ENCODE measurements at regions not wholly inside any gene's neighbourhood (a gene's known extent, or its start where the extent isn't known, plus 50 kb on each side); places are given as distances from the start of the nearest gene placed in this dataset.

DNA sequence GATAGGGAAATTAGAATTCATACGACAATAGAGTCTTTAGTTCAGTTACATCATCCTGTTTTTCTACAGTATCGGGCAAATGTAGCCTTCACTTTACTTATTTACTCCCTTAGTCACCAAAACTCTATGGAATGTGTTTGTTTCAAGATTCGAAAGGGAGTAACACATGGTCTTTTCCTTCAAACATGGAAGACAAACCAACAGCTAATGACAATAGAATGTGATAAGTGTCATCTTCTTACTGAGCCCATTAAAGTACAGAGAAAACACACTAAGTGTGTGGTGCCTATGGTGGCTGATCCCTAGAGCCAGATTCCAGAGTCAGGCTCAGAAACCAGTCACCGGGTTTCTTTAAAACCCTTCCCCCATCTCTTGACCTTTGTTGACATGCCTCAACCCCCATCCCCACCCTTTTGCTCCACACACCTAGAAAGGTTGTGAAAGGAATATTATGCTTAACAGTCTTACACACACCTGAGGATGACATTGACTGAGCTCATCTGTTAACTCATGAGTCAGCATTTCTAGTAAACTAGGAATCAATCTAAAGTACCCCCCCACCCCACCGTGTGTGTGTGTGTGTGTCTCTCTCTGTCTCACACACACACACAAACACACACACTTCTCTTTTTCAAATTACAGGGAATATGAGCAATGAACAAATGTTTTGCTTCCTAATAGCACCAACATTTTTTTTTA lies 549.6 kb upstream of the CCDC54 start:
- WGBS = 66% methylated on average over 5 of the region's 5 CpGs
- Histone ChIP-seq H3K9ac (ENCODE audit: low read depth in 1 of 2, low read length in 2 of 2) (no peak overlapping the region), H3K4me3 (ENCODE audit: low read depth in 1 of 3, low read length in 3 of 3) (no peak overlapping the region), H3K9me3 (ENCODE audit: control insufficient read depth in 4 of 4, low read length in 3 of 4) (peaks cover 0 to 4% (median 3%) of the 10 kb centered on the region in 4 donors), H3K27ac (ENCODE audit: low read depth in 1 of 2, low read length in 2 of 2) (no peak overlapping the region), H3K27me3 (ENCODE audit: control insufficient read depth in 4 of 4, insufficient read depth in 4 of 4, low read length in 3 of 4) (no peaks in the 10 kb centered on the region), H3K4me1 (ENCODE audit: control insufficient read depth in 4 of 4, insufficient read depth in 4 of 4, low read length in 3 of 4) (no peaks in the 10 kb centered on the region), H3K36me3 (ENCODE audit: control insufficient read depth in 4 of 4, insufficient read depth in 3 of 4, low read depth in 1 of 4, low read length in 3 of 4) (no peaks in the 10 kb centered on the region)
- no peak for TF ChIP-seq TAF1 (conservative IDR thresholded peaks at IDR 0.05)
- no peak for DNase-seq (ENCODE audit: low spot score)

DNA sequence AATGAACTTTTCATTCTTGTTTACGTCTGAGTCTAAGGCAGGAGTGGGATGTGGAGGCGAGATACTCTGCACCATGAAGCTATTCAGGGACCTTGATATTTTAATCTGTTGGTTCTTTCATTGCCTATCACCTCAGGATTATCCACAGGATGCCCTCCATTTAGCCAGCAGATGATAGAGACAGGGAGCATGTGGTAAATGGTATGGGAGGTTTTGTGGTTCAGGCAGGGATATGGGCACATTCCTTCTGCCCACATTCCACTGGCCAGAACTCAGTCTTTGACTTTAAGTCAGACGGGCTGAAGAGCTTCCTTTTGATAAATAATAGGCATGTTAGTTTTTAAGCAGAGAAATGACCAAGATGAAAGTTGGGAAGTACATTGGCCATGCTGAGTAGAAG lies 548.0 kb upstream of the CCDC54 start:
- Histone ChIP-seq H3K4me3 (ENCODE audit: low read depth in 1 of 3, low read length in 3 of 3) (no peak overlapping the region), H3K27me3 (ENCODE audit: control insufficient read depth in 4 of 4, insufficient read depth in 4 of 4, low read length in 3 of 4) (no peaks in the 10 kb centered on the region), H3K9me3 (ENCODE audit: control insufficient read depth in 4 of 4, low read length in 3 of 4) (peaks cover 0 to 4% (median 3%) of the 10 kb centered on the region in 4 donors), H3K9ac (ENCODE audit: low read depth in 1 of 2, low read length in 2 of 2) (no peak overlapping the region), H3K27ac (ENCODE audit: low read depth in 1 of 2, low read length in 2 of 2) (no peak overlapping the region), H3K36me3 (ENCODE audit: control insufficient read depth in 4 of 4, insufficient read depth in 3 of 4, low read depth in 1 of 4, low read length in 3 of 4) (no peaks in the 10 kb centered on the region), H3K4me1 (ENCODE audit: control insufficient read depth in 4 of 4, insufficient read depth in 4 of 4, low read length in 3 of 4) (no peaks in the 10 kb centered on the region)
- no peak for DNase-seq (ENCODE audit: low spot score)
- TF ChIP-seq GABPA (IDR thresholded peaks at IDR 0.05 in 1 of 2, conservative IDR thresholded peaks at IDR 0.05 in 1 of 2) = no peak
- no peak for TF ChIP-seq TAF1 (conservative IDR thresholded peaks at IDR 0.05)
- no peak for TF ChIP-seq FOXA2 (IDR thresholded peaks at IDR 0.05)
- TF ChIP-seq, protein P1, sequence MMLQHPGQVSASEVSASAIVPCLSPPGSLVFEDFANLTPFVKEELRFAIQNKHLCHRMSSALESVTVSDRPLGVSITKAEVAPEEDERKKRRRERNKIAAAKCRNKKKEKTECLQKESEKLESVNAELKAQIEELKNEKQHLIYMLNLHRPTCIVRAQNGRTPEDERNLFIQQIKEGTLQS (IDR thresholded peaks at IDR 0.05) = no peak
- no peak for TF ChIP-seq RXRA (IDR thresholded peaks at IDR 0.05)
- TF ChIP-seq EGR1 (IDR thresholded peaks at IDR 0.05; ENCODE audit: low read depth in 2 of 2) = no peak
- no peak for TF ChIP-seq YY1 (IDR thresholded peaks at IDR 0.05)
- TF ChIP-seq, protein P2, sequence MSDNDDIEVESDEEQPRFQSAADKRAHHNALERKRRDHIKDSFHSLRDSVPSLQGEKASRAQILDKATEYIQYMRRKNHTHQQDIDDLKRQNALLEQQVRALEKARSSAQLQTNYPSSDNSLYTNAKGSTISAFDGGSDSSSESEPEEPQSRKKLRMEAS (IDR thresholded peaks at IDR 0.05) = no peak
- TF ChIP-seq JUND (IDR thresholded peaks at IDR 0.05) = no peak
- no peak for TF ChIP-seq HNF4A (conservative IDR thresholded peaks at IDR 0.05)
- TF ChIP-seq SP1 (IDR thresholded peaks at IDR 0.05) = no peak
- TF ChIP-seq, protein P3, sequence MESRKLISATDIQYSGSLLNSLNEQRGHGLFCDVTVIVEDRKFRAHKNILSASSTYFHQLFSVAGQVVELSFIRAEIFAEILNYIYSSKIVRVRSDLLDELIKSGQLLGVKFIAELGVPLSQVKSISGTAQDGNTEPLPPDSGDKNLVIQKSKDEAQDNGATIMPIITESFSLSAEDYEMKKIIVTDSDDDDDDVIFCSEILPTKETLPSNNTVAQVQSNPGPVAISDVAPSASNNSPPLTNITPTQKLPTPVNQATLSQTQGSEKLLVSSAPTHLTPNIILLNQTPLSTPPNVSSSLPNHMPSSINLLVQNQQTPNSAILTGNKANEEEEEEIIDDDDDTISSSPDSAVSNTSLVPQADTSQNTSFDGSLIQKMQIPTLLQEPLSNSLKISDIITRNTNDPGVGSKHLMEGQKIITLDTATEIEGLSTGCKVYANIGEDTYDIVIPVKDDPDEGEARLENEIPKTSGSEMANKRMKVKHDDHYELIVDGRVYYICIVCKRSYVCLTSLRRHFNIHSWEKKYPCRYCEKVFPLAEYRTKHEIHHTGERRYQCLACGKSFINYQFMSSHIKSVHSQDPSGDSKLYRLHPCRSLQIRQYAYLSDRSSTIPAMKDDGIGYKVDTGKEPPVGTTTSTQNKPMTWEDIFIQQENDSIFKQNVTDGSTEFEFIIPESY (IDR thresholded peaks at IDR 0.05) = no peak
- TF ChIP-seq RAD21 (IDR thresholded peaks at IDR 0.05) = no peak
- no peak for TF ChIP-seq NR2F2 (IDR thresholded peaks at IDR 0.05)
- TF ChIP-seq, protein P4, sequence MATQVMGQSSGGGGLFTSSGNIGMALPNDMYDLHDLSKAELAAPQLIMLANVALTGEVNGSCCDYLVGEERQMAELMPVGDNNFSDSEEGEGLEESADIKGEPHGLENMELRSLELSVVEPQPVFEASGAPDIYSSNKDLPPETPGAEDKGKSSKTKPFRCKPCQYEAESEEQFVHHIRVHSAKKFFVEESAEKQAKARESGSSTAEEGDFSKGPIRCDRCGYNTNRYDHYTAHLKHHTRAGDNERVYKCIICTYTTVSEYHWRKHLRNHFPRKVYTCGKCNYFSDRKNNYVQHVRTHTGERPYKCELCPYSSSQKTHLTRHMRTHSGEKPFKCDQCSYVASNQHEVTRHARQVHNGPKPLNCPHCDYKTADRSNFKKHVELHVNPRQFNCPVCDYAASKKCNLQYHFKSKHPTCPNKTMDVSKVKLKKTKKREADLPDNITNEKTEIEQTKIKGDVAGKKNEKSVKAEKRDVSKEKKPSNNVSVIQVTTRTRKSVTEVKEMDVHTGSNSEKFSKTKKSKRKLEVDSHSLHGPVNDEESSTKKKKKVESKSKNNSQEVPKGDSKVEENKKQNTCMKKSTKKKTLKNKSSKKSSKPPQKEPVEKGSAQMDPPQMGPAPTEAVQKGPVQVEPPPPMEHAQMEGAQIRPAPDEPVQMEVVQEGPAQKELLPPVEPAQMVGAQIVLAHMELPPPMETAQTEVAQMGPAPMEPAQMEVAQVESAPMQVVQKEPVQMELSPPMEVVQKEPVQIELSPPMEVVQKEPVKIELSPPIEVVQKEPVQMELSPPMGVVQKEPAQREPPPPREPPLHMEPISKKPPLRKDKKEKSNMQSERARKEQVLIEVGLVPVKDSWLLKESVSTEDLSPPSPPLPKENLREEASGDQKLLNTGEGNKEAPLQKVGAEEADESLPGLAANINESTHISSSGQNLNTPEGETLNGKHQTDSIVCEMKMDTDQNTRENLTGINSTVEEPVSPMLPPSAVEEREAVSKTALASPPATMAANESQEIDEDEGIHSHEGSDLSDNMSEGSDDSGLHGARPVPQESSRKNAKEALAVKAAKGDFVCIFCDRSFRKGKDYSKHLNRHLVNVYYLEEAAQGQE (IDR thresholded peaks at IDR 0.05) = no peak
- WGBS = 45% methylated on average over 3 of the region's 3 CpGs

All from liver (tissue), 7 donors.